AG04450 (cell line): ENCODE measurements at regions not wholly inside any gene's neighbourhood (a gene's known extent, or its start where the extent isn't known, plus 50 kb on each side); places are given as distances from the start of the nearest gene placed in this dataset.
A peak's percentile ranks its signal among the peaks of the same experiment; 100 is the strongest.

ENCODE experiments used
- CTCF ChIA-PET: fragments of 300-600, 350-600 bp; formaldehyde crosslinking; extraction: SDS; loops from one replicate; lab custom pipeline; 2022; ENCODE audit warnings: antibody characterized with exemption, inconsistent platforms; lab: Charles Lee
- POLR2A ChIA-PET: fragments of 350-600 bp; formaldehyde crosslinking; extraction: SDS; loops from one replicate; lab custom pipeline; 2021; ENCODE audit warnings: antibody characterized with exemption, inconsistent platforms; lab: Yijun Ruan, JAX
- DNase-seq: peaks from one replicate; pipeline ENCODE4 v3.0.0-alpha.2; 2011; ENCODE audit warnings: low read depth, low spot score
- H3K27ac ChIP-seq: one replicate; pipeline ENCODE4 v1.5.1; 2012; ENCODE audit warnings: low read depth, low read length, control low read depth
- H3K27me3 ChIP-seq: one replicate; pipeline ENCODE4 v1.6.0; 2012; ENCODE audit warnings: low read length; ENCODE audit not compliant: control insufficient read depth, insufficient read depth
- H3K4me3 ChIP-seq: 2 replicates; pipeline ENCODE4 v1.5.1; 2011; ENCODE audit warnings: mild to moderate bottlenecking, low read depth, low read length, control low read depth
- H3K9me3 ChIP-seq: 2 replicates; pipeline ENCODE4 v1.5.1; 2012; ENCODE audit warnings: low read length; ENCODE audit not compliant: control insufficient read depth, insufficient read depth
- TF ChIP-seq, protein P1 (sequence below): IDR thresholded peaks from 2 replicates; pipeline ENCODE4 v1.5.1; 2011; ENCODE audit warnings: low read depth, low read length, control low read depth, inconsistent platforms

- Histone ChIP-seq H3K9me3 (no peaks in the 10 kb centered on the region; the same call in 1 of the 2 replicates), H3K4me3 (no peak overlapping the region), H3K27ac (no peak overlapping the region), H3K27me3 (peaks cover 9% of the 10 kb centered on the region)
- no peak for DNase-seq
- ChIA-PET POLR2A (interaction anchor here (0.8 kb wide), 1 partner anchor 357 kb away, joined by 3 read pairs; the partner anchor contains the start of gene ID2), CTCF (no interaction called here)
- TF ChIP-seq, protein P1, sequence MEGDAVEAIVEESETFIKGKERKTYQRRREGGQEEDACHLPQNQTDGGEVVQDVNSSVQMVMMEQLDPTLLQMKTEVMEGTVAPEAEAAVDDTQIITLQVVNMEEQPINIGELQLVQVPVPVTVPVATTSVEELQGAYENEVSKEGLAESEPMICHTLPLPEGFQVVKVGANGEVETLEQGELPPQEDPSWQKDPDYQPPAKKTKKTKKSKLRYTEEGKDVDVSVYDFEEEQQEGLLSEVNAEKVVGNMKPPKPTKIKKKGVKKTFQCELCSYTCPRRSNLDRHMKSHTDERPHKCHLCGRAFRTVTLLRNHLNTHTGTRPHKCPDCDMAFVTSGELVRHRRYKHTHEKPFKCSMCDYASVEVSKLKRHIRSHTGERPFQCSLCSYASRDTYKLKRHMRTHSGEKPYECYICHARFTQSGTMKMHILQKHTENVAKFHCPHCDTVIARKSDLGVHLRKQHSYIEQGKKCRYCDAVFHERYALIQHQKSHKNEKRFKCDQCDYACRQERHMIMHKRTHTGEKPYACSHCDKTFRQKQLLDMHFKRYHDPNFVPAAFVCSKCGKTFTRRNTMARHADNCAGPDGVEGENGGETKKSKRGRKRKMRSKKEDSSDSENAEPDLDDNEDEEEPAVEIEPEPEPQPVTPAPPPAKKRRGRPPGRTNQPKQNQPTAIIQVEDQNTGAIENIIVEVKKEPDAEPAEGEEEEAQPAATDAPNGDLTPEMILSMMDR = no peak
These were observed 357.0 kb upstream of the ID2 start for GRCh38 chr2:8324901-8325300.

GRCh38 chr2:8327371-8328100, 354.3 kb upstream of the ID2 start:
- DNase-seq = no peak
- ChIA-PET POLR2A (no interaction called here), CTCF (interaction anchor here (0.5 kb wide), 1 partner anchor 801 kb away, joined by 4 read pairs; no protein-coding TSS in a partner anchor)
- TF ChIP-seq, protein P1 = no peak
- Histone ChIP-seq H3K27ac (no peak overlapping the region), H3K4me3 (no peak overlapping the region), H3K9me3 (no peaks in the 10 kb centered on the region; the same call in 1 of the 2 replicates), H3K27me3 (peaks cover 10% of the 10 kb centered on the region)

DNA sequence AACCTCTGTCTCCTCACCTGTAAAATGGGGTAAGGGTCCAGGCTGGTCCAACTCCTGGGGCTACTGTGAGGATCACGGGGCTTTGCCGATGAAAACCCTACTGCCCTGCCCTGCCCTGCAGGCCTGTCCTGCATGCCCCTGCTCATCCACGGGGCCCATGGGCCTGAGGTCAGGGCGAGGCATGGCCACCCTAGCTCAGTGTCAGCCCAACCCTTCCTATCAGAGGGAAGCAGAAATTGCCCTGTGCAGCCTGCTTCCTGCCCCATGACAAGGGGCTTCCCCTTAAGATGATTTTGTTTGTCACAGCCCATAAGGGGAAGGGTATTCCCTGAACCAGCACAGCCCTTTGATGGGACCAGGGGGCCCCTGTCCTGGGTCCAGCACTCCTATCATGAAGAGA, 353.6 kb upstream of the ID2 start:
- ChIA-PET CTCF (interaction anchor here (0.5 kb wide), 1 partner anchor 801 kb away, joined by 4 read pairs; no protein-coding TSS in a partner anchor), POLR2A (no interaction called here)
- Histone ChIP-seq H3K27ac (no peak overlapping the region), H3K4me3 (no peak overlapping the region), H3K9me3 (no peaks in the 10 kb centered on the region; the same call in 1 of the 2 replicates), H3K27me3 (peaks cover 10% of the 10 kb centered on the region)
- DNase-seq = no peak
- TF ChIP-seq, protein P1 = no peak

GRCh38 chr2:8329660-8330622, 351.9 kb upstream of the ID2 start:
- POLR2A ChIA-PET = no interaction called here
- no peak for DNase-seq
- no peak overlapping the region for H3K27ac ChIP-seq
- CTCF ChIA-PET = no interaction called here
- H3K9me3 ChIP-seq = peaks cover under 1% of the 10 kb centered on the region; the same call in 1 of the 2 replicates
- TF ChIP-seq, protein P1 = 0 out of 2 replicates have a peak, but pooled peaks have one; percentile 4
- peaks cover 10% of the 10 kb centered on the region for H3K27me3 ChIP-seq
- no peak overlapping the region for H3K4me3 ChIP-seq
